ENCODE measurements at regions not wholly inside any gene's neighbourhood (a gene's known extent, or its start where the extent isn't known, plus 50 kb on each side); places are given as distances from the start of the nearest gene placed in this dataset.

- Histone ChIP-seq H4K20me1 (ENCODE audit: low read depth, low read length) (no peaks in the 10 kb centered on the region), H3K9ac (ENCODE audit: low read length) (no peak overlapping the region), H3K4me3 (ENCODE audit: insufficient read depth, low read length, poor library complexity, severe bottlenecking) (no peak overlapping the region), H3K36me3 (ENCODE audit: low read length) (no peaks in the 10 kb centered on the region), H3K27me3 (ENCODE audit: low read length) (no peaks in the 10 kb centered on the region), H3K9me2 (replicated peaks; ENCODE audit: insufficient read depth, low read length) (no peaks in the 10 kb centered on the region), H3K9me3 (ENCODE audit: insufficient read depth, low read length) (no peaks in the 10 kb centered on the region), H2AFZ (ENCODE audit: low read depth, low read length, severe bottlenecking) (no peak overlapping the region), H3K4me2 (ENCODE audit: low read depth, low read length, poor library complexity, severe bottlenecking) (no peak overlapping the region), H3K79me2 (ENCODE audit: insufficient read depth, low read length) (no peaks in the 10 kb centered on the region), H3F3A (ENCODE audit: insufficient read depth) (no peaks in the 10 kb centered on the region), H3K27ac (ENCODE audit: low read depth, low read length) (no peak overlapping the region)
- TF ChIP-seq EZH2phosphoT487 (conservative IDR thresholded peaks at IDR 0.05; ENCODE audit: low read length) = no peak
- no peak for TF ChIP-seq CTCF (IDR thresholded peaks at IDR 0.05; ENCODE audit: insufficient read depth, low read length, poor library complexity, severe bottlenecking)
Observed at GRCh38 chr6:166814390-166814789, 142.0 kb downstream of the RNASET2 start.

GRCh38 chr6:166813461-166813860, 142.9 kb downstream of the RNASET2 start:
- Histone ChIP-seq H3K27ac (ENCODE audit: low read depth, low read length) (no peak overlapping the region), H3K36me3 (ENCODE audit: low read length) (no peaks in the 10 kb centered on the region), H3K9me3 (ENCODE audit: insufficient read depth, low read length) (no peaks in the 10 kb centered on the region), H2AFZ (ENCODE audit: low read depth, low read length, severe bottlenecking) (no peak overlapping the region), H3K4me2 (ENCODE audit: low read depth, low read length, poor library complexity, severe bottlenecking) (no peak overlapping the region), H3F3A (ENCODE audit: insufficient read depth) (no peaks in the 10 kb centered on the region), H3K79me2 (ENCODE audit: insufficient read depth, low read length) (no peaks in the 10 kb centered on the region), H3K9ac (ENCODE audit: low read length) (no peak overlapping the region), H3K27me3 (ENCODE audit: low read length) (no peaks in the 10 kb centered on the region), H4K20me1 (ENCODE audit: low read depth, low read length) (no peaks in the 10 kb centered on the region), H3K9me2 (replicated peaks; ENCODE audit: insufficient read depth, low read length) (no peaks in the 10 kb centered on the region), H3K4me3 (ENCODE audit: insufficient read depth, low read length, poor library complexity, severe bottlenecking) (no peak overlapping the region)
- TF ChIP-seq EZH2phosphoT487 (conservative IDR thresholded peaks at IDR 0.05; ENCODE audit: low read length) = no peak
- TF ChIP-seq CTCF (IDR thresholded peaks at IDR 0.05; ENCODE audit: insufficient read depth, low read length, poor library complexity, severe bottlenecking) = no peak

GRCh38 chr6:166810864-166811263, 145.5 kb downstream of the RNASET2 start:
- H3K79me2 ChIP-seq (ENCODE audit: insufficient read depth, low read length) = no peaks in the 10 kb centered on the region
- no peaks in the 10 kb centered on the region for H3K27me3 ChIP-seq (ENCODE audit: low read length)
- no peaks in the 10 kb centered on the region for H3F3A ChIP-seq (ENCODE audit: insufficient read depth)
- no peaks in the 10 kb centered on the region for H4K20me1 ChIP-seq (ENCODE audit: low read depth, low read length)
- no peaks in the 10 kb centered on the region for H3K9me2 ChIP-seq (replicated peaks; ENCODE audit: insufficient read depth, low read length)
- H3K36me3 ChIP-seq (ENCODE audit: low read length) = no peaks in the 10 kb centered on the region
- H3K4me3 ChIP-seq (ENCODE audit: insufficient read depth, low read length, poor library complexity, severe bottlenecking) = no peak overlapping the region
- H3K4me2 ChIP-seq (ENCODE audit: low read depth, low read length, poor library complexity, severe bottlenecking) = no peak overlapping the region
- no peak overlapping the region for H2AFZ ChIP-seq (ENCODE audit: low read depth, low read length, severe bottlenecking)
- H3K9me3 ChIP-seq (ENCODE audit: insufficient read depth, low read length) = no peaks in the 10 kb centered on the region
- TF ChIP-seq EZH2phosphoT487 (conservative IDR thresholded peaks at IDR 0.05; ENCODE audit: low read length) = no peak
- H3K27ac ChIP-seq (ENCODE audit: low read depth, low read length) = no peak overlapping the region
- H3K9ac ChIP-seq (ENCODE audit: low read length) = no peak overlapping the region

GRCh38 chr6:166809721-166810120, 146.6 kb downstream of the RNASET2 start:
- no peak overlapping the region for H3K27ac ChIP-seq (ENCODE audit: low read depth, low read length)
- no peaks in the 10 kb centered on the region for H3F3A ChIP-seq (ENCODE audit: insufficient read depth)
- H3K9me3 ChIP-seq (ENCODE audit: insufficient read depth, low read length) = no peaks in the 10 kb centered on the region
- TF ChIP-seq EZH2phosphoT487 (conservative IDR thresholded peaks at IDR 0.05; ENCODE audit: low read length) (no peak), CTCF (IDR thresholded peaks at IDR 0.05; ENCODE audit: insufficient read depth, low read length, poor library complexity, severe bottlenecking) (no peak)
- H3K9ac ChIP-seq (ENCODE audit: low read length) = no peak overlapping the region
- H4K20me1 ChIP-seq (ENCODE audit: low read depth, low read length) = no peaks in the 10 kb centered on the region
- no peaks in the 10 kb centered on the region for H3K79me2 ChIP-seq (ENCODE audit: insufficient read depth, low read length)
- no peak overlapping the region for H2AFZ ChIP-seq (ENCODE audit: low read depth, low read length, severe bottlenecking)
- H3K4me2 ChIP-seq (ENCODE audit: low read depth, low read length, poor library complexity, severe bottlenecking) = no peak overlapping the region
- no peaks in the 10 kb centered on the region for H3K36me3 ChIP-seq (ENCODE audit: low read length)
- no peak overlapping the region for H3K4me3 ChIP-seq (ENCODE audit: insufficient read depth, low read length, poor library complexity, severe bottlenecking)
- H3K9me2 ChIP-seq (replicated peaks; ENCODE audit: insufficient read depth, low read length) = no peaks in the 10 kb centered on the region
- no peaks in the 10 kb centered on the region for H3K27me3 ChIP-seq (ENCODE audit: low read length)
